HG03108 (cell line): ENCODE measurements at regions not wholly inside any gene's neighbourhood (a gene's known extent, or its start where the extent isn't known, plus 50 kb on each side); places are given as distances from the start of the nearest gene placed in this dataset.
A peak's percentile ranks its signal among the peaks of the same experiment; 100 is the strongest.
"Not testable (repeated sequence)": the region's sequence is repeated elsewhere in the genome, so short reads cannot be mapped to it uniquely, and the experiment has no call there.

Source experiments
- ATAC-seq: cut with Tn5 transposase; IDR thresholded peaks from one replicate; pipeline ENCODE4 v1.9.1; 2021; ENCODE audit warnings: moderate library complexity; ENCODE audit not compliant: unreplicated experiment

DNA sequence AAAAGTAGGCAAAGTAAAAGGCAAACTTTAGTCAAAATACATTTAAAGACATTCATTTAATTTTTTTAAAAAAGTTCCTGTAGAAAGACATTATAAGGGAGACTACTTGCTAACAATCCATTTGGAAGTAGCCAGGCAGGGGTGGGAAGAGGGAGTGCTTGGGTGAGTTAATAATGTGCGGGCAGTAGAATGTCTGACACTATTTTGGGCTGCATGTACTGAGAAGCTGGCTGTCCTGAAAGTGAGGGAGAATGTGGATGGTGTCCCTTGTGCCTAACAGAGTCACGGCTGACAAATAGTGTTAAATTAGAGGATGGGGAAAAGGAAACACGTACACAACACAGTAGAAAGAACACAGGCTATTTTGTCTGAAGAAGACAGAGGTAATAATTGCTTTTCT lies 142.5 kb downstream of the LCA5 start:
- no peak for ATAC-seq

GRCh38 chr6:79392094-79392493 lies 145.1 kb downstream of the LCA5 start:
- ATAC-seq = no peak

GRCh38 chr6:79391480-79391879 lies 145.8 kb downstream of the LCA5 start:
- no peak for ATAC-seq

DNA sequence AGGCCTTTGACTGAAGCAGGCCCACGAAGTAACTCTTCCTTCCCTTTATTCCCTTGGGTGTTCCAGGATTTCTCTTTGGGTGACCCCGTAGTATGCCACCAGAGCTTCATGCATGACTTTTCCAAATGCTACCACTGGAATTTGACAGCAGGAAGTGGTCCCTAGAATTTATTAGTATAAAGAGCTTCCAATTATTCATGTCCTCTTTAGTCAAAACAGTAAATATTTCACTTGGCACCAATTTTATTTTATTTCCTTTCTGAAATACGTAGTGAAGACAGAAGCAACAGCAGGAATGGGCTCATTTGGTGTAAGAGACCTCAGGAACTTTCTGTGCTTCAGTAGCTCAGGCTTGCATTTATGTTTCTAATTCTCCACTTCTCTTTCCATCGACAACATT lies 151.3 kb downstream of the LCA5 start:
- no peak for ATAC-seq

GRCh38 chr6:79385333-79385732 lies 150.9 kb upstream of the HMGN3 start:
- ATAC-seq = no peak

DNA sequence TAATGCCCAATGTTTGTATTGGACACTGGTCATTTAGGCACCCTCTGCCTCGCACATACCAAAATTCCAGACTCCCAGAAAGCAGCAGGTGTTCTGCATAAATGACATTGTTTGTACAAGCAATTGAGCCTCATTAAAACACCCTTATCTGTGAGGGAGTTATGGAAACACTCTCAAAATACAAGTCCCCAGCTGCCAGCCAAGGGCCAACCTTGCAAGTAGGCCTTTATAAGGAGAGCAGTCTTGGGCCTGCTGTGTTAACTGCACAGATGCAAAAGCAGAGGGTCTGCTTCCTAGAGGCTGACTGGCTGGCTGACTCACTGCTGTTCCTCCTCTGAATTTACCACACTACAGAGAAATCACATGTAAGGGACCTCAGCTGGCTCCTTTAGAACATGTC lies 150.4 kb upstream of the HMGN3 start:
- no peak for ATAC-seq

- no peak for ATAC-seq
These were observed 144.5 kb upstream of the HMGN3 start for GRCh38 chr6:79378957-79379356.

- ATAC-seq = peak; percentile 64
These were observed 143.4 kb upstream of the HMGN3 start for GRCh38 chr6:79377888-79378348.

GRCh38 chr6:79377047-79377446 lies 142.6 kb upstream of the HMGN3 start:
- no peak for ATAC-seq

- ATAC-seq = no peak
These were observed 141.3 kb upstream of the HMGN3 start for GRCh38 chr6:79375635-79376337.

DNA sequence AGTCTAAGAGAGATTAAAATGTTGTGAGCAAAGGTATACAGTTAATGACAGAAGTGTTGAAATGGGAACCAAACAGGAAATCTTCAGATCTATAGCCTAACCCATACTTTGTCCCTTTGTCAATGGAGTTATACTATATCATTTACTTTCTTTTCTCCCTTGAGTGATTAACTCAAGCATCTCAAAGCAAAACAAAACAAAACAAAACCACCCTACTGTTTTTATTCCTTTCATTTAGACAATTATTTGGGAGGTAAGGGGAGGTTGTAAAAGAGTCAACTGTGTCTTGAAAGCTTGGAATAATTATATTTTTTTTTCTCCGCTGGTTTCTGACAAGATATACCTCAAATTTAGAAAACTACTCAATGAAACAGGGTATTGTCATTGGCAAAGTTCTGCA lies 139.8 kb upstream of the HMGN3 start:
- no peak for ATAC-seq

GRCh38 chr6:79373880-79374279 lies 139.4 kb upstream of the HMGN3 start:
- no peak for ATAC-seq

- no peak for ATAC-seq
These were observed 138.8 kb upstream of the HMGN3 start for GRCh38 chr6:79373246-79373645.

DNA sequence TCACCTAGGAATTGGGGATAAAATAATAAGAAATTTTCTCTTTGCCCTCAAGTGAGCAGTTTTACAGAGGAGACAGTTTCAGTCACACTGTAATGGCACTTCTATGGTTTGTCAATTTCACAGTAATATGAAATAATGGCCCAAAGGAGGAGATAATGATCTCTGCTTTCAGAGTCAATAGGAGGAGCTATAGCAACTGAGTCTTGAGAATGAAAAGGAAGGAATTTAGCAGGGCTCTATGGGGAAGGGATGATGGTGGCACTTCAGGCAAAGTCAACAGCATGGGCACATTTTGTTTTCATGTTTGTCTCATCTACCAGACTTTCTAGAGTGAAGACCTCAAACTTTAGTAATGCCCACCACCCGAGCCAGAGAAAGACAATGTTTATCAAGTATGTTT lies 138.3 kb upstream of the HMGN3 start:
- no peak for ATAC-seq

DNA sequence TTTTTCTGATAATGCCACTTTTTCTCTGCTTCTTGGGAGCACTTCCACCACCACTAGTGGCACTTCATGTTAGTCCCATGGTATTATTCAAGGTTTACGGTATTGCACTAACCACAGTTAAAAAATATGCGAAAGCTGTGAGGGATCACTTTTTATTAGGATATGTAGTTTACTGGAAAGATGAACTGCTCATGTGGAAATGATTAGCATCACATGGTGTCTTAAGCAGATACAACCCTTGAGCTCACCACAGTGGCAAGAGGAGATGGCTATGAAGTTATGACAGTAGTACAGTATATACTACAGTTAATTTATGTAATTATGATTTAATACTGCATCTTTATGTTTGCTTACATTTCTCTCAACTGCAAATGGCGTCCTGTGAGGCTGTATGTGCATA lies 134.5 kb upstream of the HMGN3 start:
- no peak for ATAC-seq

DNA sequence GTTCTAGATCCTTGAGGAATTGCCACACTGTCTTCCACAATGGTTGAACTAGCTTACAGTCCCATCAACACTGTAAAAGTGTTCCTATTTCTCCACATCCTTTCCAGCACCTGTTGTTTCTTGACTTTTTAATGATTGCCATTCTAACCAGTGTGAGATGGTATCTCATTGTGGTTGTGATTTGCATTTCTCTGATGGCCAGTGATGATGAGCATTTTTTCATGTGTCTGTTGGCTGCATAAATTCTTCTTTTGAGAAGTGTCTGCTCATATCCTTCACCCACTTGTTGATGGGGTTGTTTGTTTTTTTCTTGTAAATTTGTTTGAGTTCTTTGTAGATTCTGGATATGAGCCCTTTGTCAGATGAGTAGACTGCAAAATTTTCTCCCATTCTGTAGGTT lies 129.0 kb upstream of the HMGN3 start:
- ATAC-seq = not testable (repeated sequence)

DNA sequence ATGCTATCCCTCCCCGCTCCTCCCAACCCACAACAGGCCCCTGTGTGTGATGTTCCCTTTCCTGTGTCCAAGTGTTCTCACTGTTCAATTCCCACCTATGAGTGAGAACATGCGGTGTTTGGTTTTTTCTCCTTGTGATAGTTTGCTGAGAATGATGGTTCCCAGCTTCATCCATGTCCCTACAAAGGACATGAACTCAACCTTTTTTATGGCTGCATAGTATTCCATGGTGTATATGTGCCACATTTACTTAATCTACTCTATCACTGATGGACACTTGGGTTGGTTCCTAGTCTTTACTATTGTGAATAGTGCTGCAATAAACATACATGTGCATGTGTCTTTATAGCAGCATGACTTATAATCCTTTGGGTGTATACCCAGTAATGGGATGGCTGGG lies 126.6 kb upstream of the HMGN3 start:
- not testable (repeated sequence) for ATAC-seq

GRCh38 chr6:79353226-79353625 lies 118.7 kb upstream of the HMGN3 start:
- ATAC-seq = no peak

- no peak for ATAC-seq
These were observed 104.0 kb upstream of the HMGN3 start for GRCh38 chr6:79338493-79338892.

GRCh38 chr6:79335133-79335674 lies 100.7 kb upstream of the HMGN3 start:
- peak; percentile 89 for ATAC-seq

DNA sequence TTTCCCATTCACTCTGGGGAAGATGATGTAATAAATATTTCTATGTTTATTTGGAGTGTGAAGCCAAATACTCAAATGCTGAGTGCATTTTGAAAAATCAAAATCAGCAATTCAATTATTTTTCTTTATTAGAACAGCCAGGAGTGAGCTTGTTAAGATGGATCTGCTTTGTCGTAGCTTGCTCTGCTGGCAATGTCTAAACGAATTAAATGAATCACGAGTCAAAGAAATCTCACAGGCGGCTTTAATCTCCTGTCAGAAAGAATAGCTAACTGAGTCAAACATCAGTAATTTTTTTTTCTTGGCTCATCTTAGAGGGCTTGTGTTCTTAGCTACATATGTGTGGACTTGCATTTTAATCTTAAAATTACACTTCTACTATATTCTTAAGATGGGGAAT lies 100.2 kb upstream of the HMGN3 start:
- no peak for ATAC-seq

DNA sequence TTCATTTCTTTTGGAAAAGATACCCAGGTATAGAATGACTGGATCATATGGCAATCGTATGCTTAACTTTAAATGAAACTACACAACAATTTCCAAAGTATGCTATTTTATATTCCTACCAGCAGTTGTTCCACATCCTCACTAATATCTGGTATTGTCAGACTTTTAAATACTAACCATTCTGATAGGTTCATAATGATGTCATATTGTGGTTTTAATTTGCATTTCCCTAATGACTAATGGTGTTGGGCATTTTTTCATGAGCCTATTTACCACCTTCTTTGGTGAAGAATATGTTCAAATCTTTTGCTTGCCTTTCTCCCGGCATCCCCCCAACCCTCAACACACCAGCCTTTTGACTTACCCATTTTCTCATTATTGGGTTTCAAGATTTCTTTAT lies 96.2 kb upstream of the HMGN3 start:
- no peak for ATAC-seq

- no peak for ATAC-seq
These were observed 78.8 kb upstream of the HMGN3 start for GRCh38 chr6:79313254-79313653.
